Pancreas (tissue), 10 donors: ENCODE measurements at regions not wholly inside any gene's neighbourhood (a gene's known extent, or its start where the extent isn't known, plus 50 kb on each side); places are given as distances from the start of the nearest gene placed in this dataset.

Experiments
- ATAC-seq, 4 donors: fragments of 200-7000 bp; cut with Tn5 transposase; one replicate each; pipeline versions ENCODE4 v1.8.0 to v1.9.1; 2020; ENCODE audit warnings: mild to moderate bottlenecking in 4 of 4, moderate library complexity in 4 of 4
- DNase-seq, 6 donors: peaks; one replicate each; pipeline ENCODE4 v3.0.0-alpha.2; 2020
- FAIRE-seq: peaks from 2 replicates; lab custom pipeline; 2012; peaks lifted over from hg19 to GRCh38; lab: Jason Lieb, UNC
- H3K27ac ChIP-seq, 4 donors: fragments of 200-600 bp; sonication (generic); 1 replicate in 3 of 4; 2 replicates in 1 of 4; pipeline versions ENCODE4 v1.5.0 to v1.8.0; 2020
- H3K27me3 ChIP-seq, 4 donors: fragments of 200-600 bp; one replicate each; pipeline ENCODE4 v1.8.0; 2021
- H3K36me3 ChIP-seq, 3 donors: fragments of 200-600 bp; sonication (generic) in 1 of 3; one replicate each; pipeline versions ENCODE4 v1.5.0 to v1.8.0; 2020 to 2021
- H3K4me1 ChIP-seq, 3 donors: fragments of 200-600 bp; one replicate each; pipeline ENCODE4 v1.8.0; 2021
- H3K4me3 ChIP-seq, 4 donors: fragments of 200-600 bp; sonication (generic) in 2 of 4; one replicate each; pipeline versions ENCODE4 v1.5.0 to v1.8.0; 2020 to 2021
- H3K9me3 ChIP-seq, 4 donors: fragments of 200-600 bp; one replicate each; pipeline ENCODE4 v1.8.0; 2021
- CTCF ChIP-seq, 4 donors: fragments of 200-600 bp; sonication (generic) in 3 of 4; IDR thresholded peaks; one replicate each; pipeline versions ENCODE4 v1.5.0 to v1.8.0; 2021; ENCODE audit warnings: antibody characterized with exemption in 4 of 4
- WGBS, 2 donors: extraction: QIAGEN DNeasy Blood & Tissue Kit; methylation state at CpG; one replicate each; pipeline ENCODE4 v1.1.7; 2013; 5-methylcytosine and 5-hydroxymethylcytosine counted together
- intact Hi-C, 3 donors: fragments of 100-400 bp; cut with DNase I; formaldehyde crosslinking; loops; one replicate each; pipeline versions ENCODE4 v1.11.1 to v1.14.2; 2022
- donor health status: healthy with polysubstance abuse.
- donor health status: DM: no; HTN: no; CAD: no; lungs with moderate emphysema.
- donor health status: DM: no; HTN: no; CAD: no.
- donor health status: control.
- donor health status: control.
- donor health status: Bipolar disorder and iron deficiency.
- donor health status: DM: yes; HTN: yes; CAD: no.
- donor health status: DM: no; HTN: no; CAD: no.
- donor health status: DM: no; HTN: no; CAD: no.
- donor health status: DM: yes; HTN: yes; CAD: no.

GRCh38 chr18:30694773-30695172 is 347.8 kb downstream of the DSC3 start:
- intact Hi-C loops = no loop called here
- ATAC-seq (no peak), FAIRE-seq (no peak), DNase-seq (no peak)
- Histone ChIP-seq H3K36me3 (no peaks in the 10 kb centered on the region), H3K4me3 (no peak overlapping the region), H3K9me3 (no peaks in the 10 kb centered on the region), H3K4me1 (no peaks in the 10 kb centered on the region), H3K27ac (no peak overlapping the region), H3K27me3 (no peaks in the 10 kb centered on the region)
- 80 to 85% methylated on average over 3 of the region's 3 CpGs for WGBS, 2 donors
- no peak for TF ChIP-seq CTCF (IDR thresholded peaks at IDR 0.05)

- no peak for TF ChIP-seq CTCF (IDR thresholded peaks at IDR 0.05)
- 56% methylated on average over 2 of the region's 2 CpGs for WGBS, 2 donors
- no peak overlapping the region for H3K27ac ChIP-seq
- FAIRE-seq = no peak
- H3K9me3 ChIP-seq = no peaks in the 10 kb centered on the region
- ATAC-seq = no peak
- no peaks in the 10 kb centered on the region for H3K27me3 ChIP-seq
- intact Hi-C loops = no loop called here
- H3K36me3 ChIP-seq = no peaks in the 10 kb centered on the region
- no peaks in the 10 kb centered on the region for H3K4me1 ChIP-seq
- no peak for DNase-seq
- H3K4me3 ChIP-seq = no peak overlapping the region
Observed at GRCh38 chr18:30689216-30689615, 353.3 kb downstream of the DSC3 start.

GRCh38 chr18:30687501-30687900 is 355.0 kb downstream of the DSC3 start:
- Histone ChIP-seq H3K4me3 (no peak overlapping the region), H3K27ac (no peak overlapping the region), H3K36me3 (no peaks in the 10 kb centered on the region), H3K27me3 (no peaks in the 10 kb centered on the region), H3K4me1 (no peaks in the 10 kb centered on the region), H3K9me3 (no peaks in the 10 kb centered on the region)
- FAIRE-seq = no peak
- intact Hi-C loops = no loop called here
- no peak for ATAC-seq
- no peak for TF ChIP-seq CTCF (IDR thresholded peaks at IDR 0.05)
- 53 to 63% methylated on average over 2 of the region's 2 CpGs for WGBS, 2 donors
- no peak for DNase-seq

- no peak overlapping the region for H3K4me3 ChIP-seq
- no peak for FAIRE-seq
- DNase-seq = no peak
- intact Hi-C loops = no loop called here
- H3K9me3 ChIP-seq = no peaks in the 10 kb centered on the region
- ATAC-seq = no peak
- TF ChIP-seq CTCF (IDR thresholded peaks at IDR 0.05) = no peak
- no peaks in the 10 kb centered on the region for H3K27me3 ChIP-seq
- no peaks in the 10 kb centered on the region for H3K4me1 ChIP-seq
- no peaks in the 10 kb centered on the region for H3K36me3 ChIP-seq
- no peak overlapping the region for H3K27ac ChIP-seq
- 50 to 51% methylated on average over 3 of the region's 3 CpGs for WGBS, 2 donors
Observed at GRCh38 chr18:30684825-30685481, 357.6 kb downstream of the DSC3 start.

- Histone ChIP-seq H3K36me3 (no peaks in the 10 kb centered on the region), H3K4me1 (no peaks in the 10 kb centered on the region), H3K27me3 (no peaks in the 10 kb centered on the region), H3K4me3 (no peak overlapping the region), H3K9me3 (no peaks in the 10 kb centered on the region), H3K27ac (no peak overlapping the region)
- TF ChIP-seq CTCF (IDR thresholded peaks at IDR 0.05) = no peak
- FAIRE-seq = no peak
- ATAC-seq = no peak
- no peak for DNase-seq
- WGBS, 2 donors = 91 to 95% methylated on average over 2 of the region's 2 CpGs
- intact Hi-C loops = no loop called here
Observed at GRCh38 chr18:30683836-30684235, 358.7 kb downstream of the DSC3 start.
